HEK293 (cell line): ENCODE measurements at regions not wholly inside any gene's neighbourhood (a gene's known extent, or its start where the extent isn't known, plus 50 kb on each side); places are given as distances from the start of the nearest gene placed in this dataset.

Experiments
- CTCF ChIA-PET: fragments of 350-600 bp; formaldehyde crosslinking; extraction: SDS; loops from one replicate; lab custom pipeline; 2021; ENCODE audit warnings: antibody characterized with exemption; lab: Yijun Ruan, JAX
- POLR2A ChIA-PET: fragments of 300-600 bp; formaldehyde crosslinking; extraction: SDS; loops from one replicate; lab custom pipeline; 2020; ENCODE audit warnings: antibody characterized with exemption, inconsistent platforms; lab: Yijun Ruan, JAX
- H3K27ac ChIP-seq: fragments of 200-500 bp; sonication (Bioruptor generic); 2 replicates; pipeline ENCODE4 v1.5.1; 2014; ENCODE audit warnings: low read depth, low read length, control low read depth, inconsistent platforms; ENCODE audit errors: extremely low read depth
- H3K36me3 ChIP-seq, 2 experiments: fragments of 200-500 bp in 1 of 2; sonication (Bioruptor generic) in 1 of 2; 1 replicate in 1 of 2; 2 replicates in 1 of 2; pipeline ENCODE4 v1.5.1; 2014 to 2017; ENCODE audit warnings: inconsistent platforms in 2 of 2, low read length in 2 of 2; ENCODE audit not compliant: control insufficient read depth in 2 of 2, insufficient read depth in 1 of 2
- H3K4me1 ChIP-seq: fragments of 200-500 bp; sonication (Bioruptor generic); 2 replicates; pipeline ENCODE4 v1.5.1; 2014; ENCODE audit warnings: mild to moderate bottlenecking, low read length, inconsistent platforms; ENCODE audit not compliant: control insufficient read depth, insufficient read depth
- H3K4me3 ChIP-seq: 2 replicates; pipeline ENCODE4 v1.5.1; 2011; ENCODE audit warnings: low read depth, mild to moderate bottlenecking, control low read depth, low read length, moderate library complexity
- H3K9me3 ChIP-seq: fragments of 200-500 bp; sonication (Bioruptor generic); 2 replicates; pipeline ENCODE4 v1.5.1; 2014; ENCODE audit warnings: low read depth, low read length, inconsistent platforms; ENCODE audit not compliant: control insufficient read depth, insufficient read depth
- CTCF ChIP-seq: fragments of 450-650 bp; formaldehyde crosslinking; IDR thresholded peaks from 2 replicates; pipeline ENCODE4 v1.5.1; 2016; ENCODE audit warnings: missing biosample characterization, missing genetic modification characterization
- ELK4 ChIP-seq: IDR thresholded peaks from 2 replicates; pipeline ENCODE4 v1.6.1; 2011; ENCODE audit warnings: mild to moderate bottlenecking, low read depth, low read length, borderline replicate concordance
- GFI1B ChIP-seq: fragments of 450-650 bp; formaldehyde crosslinking; IDR thresholded peaks from 2 replicates; pipeline ENCODE4 v1.5.1; 2016; ENCODE audit warnings: missing biosample characterization, missing genetic modification characterization
- KLF17 ChIP-seq: fragments of 450-650 bp; formaldehyde crosslinking; IDR thresholded peaks from 2 replicates; pipeline ENCODE4 v1.5.1; 2016; ENCODE audit warnings: missing biosample characterization, missing genetic modification characterization
- KLF8 ChIP-seq: fragments of 450-650 bp; formaldehyde crosslinking; IDR thresholded peaks from 2 replicates; pipeline ENCODE4 v1.5.1; 2016; ENCODE audit warnings: missing biosample characterization, missing genetic modification characterization
- TCF7L2 ChIP-seq: IDR thresholded peaks from 2 replicates; pipeline ENCODE4 v1.6.1; 2011; ENCODE audit warnings: low read depth, mild to moderate bottlenecking, inconsistent platforms, low read length, moderate library complexity, borderline replicate concordance
- ZFP3 ChIP-seq: fragments of 450-650 bp; formaldehyde crosslinking; IDR thresholded peaks from 2 replicates; pipeline ENCODE4 v1.5.1; 2016; ENCODE audit warnings: low read depth, missing biosample characterization, missing genetic modification characterization
- ZNF121 ChIP-seq: fragments of 450-650 bp; formaldehyde crosslinking; IDR thresholded peaks from 2 replicates; pipeline ENCODE4 v1.5.1; 2016; ENCODE audit warnings: missing biosample characterization, missing genetic modification characterization
- ZNF155 ChIP-seq: fragments of 450-650 bp; formaldehyde crosslinking; IDR thresholded peaks from 2 replicates; pipeline ENCODE4 v1.5.1; 2016; ENCODE audit warnings: missing biosample characterization, missing genetic modification characterization
- ZNF211 ChIP-seq: fragments of 450-650 bp; formaldehyde crosslinking; IDR thresholded peaks from 2 replicates; pipeline ENCODE4 v1.5.1; 2016; ENCODE audit warnings: low read depth, missing biosample characterization, missing genetic modification characterization
- ZNF280C ChIP-seq: fragments of 450-650 bp; formaldehyde crosslinking; IDR thresholded peaks from 2 replicates; pipeline ENCODE4 v1.5.1; 2016; ENCODE audit warnings: missing biosample characterization, missing genetic modification characterization
- ZNF449 ChIP-seq: fragments of 450-650 bp; formaldehyde crosslinking; IDR thresholded peaks from 2 replicates; pipeline ENCODE4 v1.5.1; 2017; ENCODE audit warnings: missing biosample characterization, mild to moderate bottlenecking, missing genetic modification characterization, moderate library complexity
- ZNF521 ChIP-seq: fragments of 450-650 bp; formaldehyde crosslinking; IDR thresholded peaks from 2 replicates; pipeline ENCODE4 v1.5.1; 2017; ENCODE audit warnings: missing biosample characterization, mild to moderate bottlenecking, missing genetic modification characterization
- ZNF529 ChIP-seq: fragments of 450-650 bp; formaldehyde crosslinking; IDR thresholded peaks from 2 replicates; pipeline ENCODE4 v1.5.1; 2017; ENCODE audit warnings: missing genetic modification characterization, missing biosample characterization; ENCODE audit not compliant: insufficient replicate concordance
- ZNF692 ChIP-seq: fragments of 450-650 bp; formaldehyde crosslinking; IDR thresholded peaks from 2 replicates; pipeline ENCODE4 v1.5.1; 2016; ENCODE audit warnings: missing biosample characterization, missing genetic modification characterization
- ZNF701 ChIP-seq: fragments of 450-650 bp; formaldehyde crosslinking; IDR thresholded peaks from 2 replicates; pipeline ENCODE4 v1.5.1; 2016; ENCODE audit warnings: missing biosample characterization, missing genetic modification characterization
- ZNF704 ChIP-seq: fragments of 450-650 bp; formaldehyde crosslinking; IDR thresholded peaks from 2 replicates; pipeline ENCODE4 v1.5.1; 2016; ENCODE audit warnings: missing biosample characterization, missing genetic modification characterization
- ZNF830 ChIP-seq: fragments of 450-650 bp; IDR thresholded peaks from 2 replicates; pipeline ENCODE4 v1.5.0; 2018; ENCODE audit warnings: missing biosample characterization, missing genetic modification characterization, low read depth, mild to moderate bottlenecking, moderate library complexity
- ZXDB ChIP-seq: fragments of 450-650 bp; formaldehyde crosslinking; IDR thresholded peaks from 2 replicates; pipeline ENCODE4 v1.5.1; 2016; ENCODE audit warnings: missing biosample characterization, missing genetic modification characterization

GRCh38 chr9:87350915-87351314, 146.8 kb upstream of the DAPK1 start (continued):
- TF ChIP-seq ZFP3, result no peak
- TF ChIP-seq ZNF521 (tag by site-specific recombination), result no peak

GRCh38 chr9:87353301-87353700, 144.4 kb upstream of the DAPK1 start:
- ChIA-PET POLR2A (interaction anchor here (0.7 kb wide), 1 partner anchor 157 kb away, joined by 3 read pairs; no protein-coding TSS in a partner anchor), CTCF (no interaction called here)
- H3K9me3 ChIP-seq, result no peaks in the 10 kb centered on the region
- no peaks in the 10 kb centered on the region for H3K4me1 ChIP-seq
- H3K4me3 ChIP-seq, result no peak overlapping the region
- no peak overlapping the region for H3K27ac ChIP-seq
- H3K36me3 ChIP-seq, result no peaks in the 10 kb centered on the region
- no peak for TF ChIP-seq ZNF529 (tag by site-specific recombination)
- TF ChIP-seq KLF17 (tag by site-specific recombination), result no peak
- no peak for TF ChIP-seq ZNF280C (tag by site-specific recombination)
- TF ChIP-seq ZNF211 (tag by site-specific recombination), result no peak
- TF ChIP-seq TCF7L2, result no peak
- TF ChIP-seq CTCF (tag by site-specific recombination), result no peak
- no peak for TF ChIP-seq ZNF449 (tag by site-specific recombination)

- H3K4me3 ChIP-seq, result no peak overlapping the region
- CTCF ChIA-PET, result no interaction called here
- H3K27ac ChIP-seq, result no peak overlapping the region
- H3K36me3 ChIP-seq, result no peaks in the 10 kb centered on the region
- POLR2A ChIA-PET, result no interaction called here
- no peaks in the 10 kb centered on the region for H3K9me3 ChIP-seq
- no peaks in the 10 kb centered on the region for H3K4me1 ChIP-seq
- TF ChIP-seq GFI1B (tag by site-specific recombination), result no peak
- no peak for TF ChIP-seq ZNF155
- no peak for TF ChIP-seq ZNF704 (tag by site-specific recombination)
- TF ChIP-seq ZNF692, result no peak
- TF ChIP-seq ZXDB (tag by site-specific recombination), result no peak
- no peak for TF ChIP-seq ZNF830
- TF ChIP-seq ZNF701 (tag by site-specific recombination), result no peak
- TF ChIP-seq ELK4, result no peak
- TF ChIP-seq ZNF121 (tag by site-specific recombination), result no peak
- TF ChIP-seq KLF8 (tag by site-specific recombination), result no peak
- no peak for TF ChIP-seq KLF17 (tag by site-specific recombination)
Observed at GRCh38 chr9:87354147-87354546, 143.5 kb upstream of the DAPK1 start.
